ENCODE measurements at regions not wholly inside any gene's neighbourhood (a gene's known extent, or its start where the extent isn't known, plus 50 kb on each side); places are given as distances from the start of the nearest gene placed in this dataset.
"Not testable (repeated sequence)": the region's sequence is repeated elsewhere in the genome, so short reads cannot be mapped to it uniquely, and the experiment has no call there.

GRCh38 chr5:1617236-1617755 lies 93.5 kb upstream of the LPCAT1 start:
- TF ChIP-seq EZH2phosphoT487 (IDR thresholded peaks at IDR 0.05; ENCODE audit: borderline replicate concordance, low read length); EZH2 (IDR thresholded peaks at IDR 0.05; ENCODE audit: low read length, unreplicated experiment): not testable (repeated sequence)
